ENCODE measurements at regions not wholly inside any gene's neighbourhood (a gene's known extent, or its start where the extent isn't known, plus 50 kb on each side); places are given as distances from the start of the nearest gene placed in this dataset.

GRCh38 chr20:60959971-60960370 is 292.1 kb upstream of the CDH4 start:
- DNase-seq (ENCODE audit: low spot score), result no peak

DNA sequence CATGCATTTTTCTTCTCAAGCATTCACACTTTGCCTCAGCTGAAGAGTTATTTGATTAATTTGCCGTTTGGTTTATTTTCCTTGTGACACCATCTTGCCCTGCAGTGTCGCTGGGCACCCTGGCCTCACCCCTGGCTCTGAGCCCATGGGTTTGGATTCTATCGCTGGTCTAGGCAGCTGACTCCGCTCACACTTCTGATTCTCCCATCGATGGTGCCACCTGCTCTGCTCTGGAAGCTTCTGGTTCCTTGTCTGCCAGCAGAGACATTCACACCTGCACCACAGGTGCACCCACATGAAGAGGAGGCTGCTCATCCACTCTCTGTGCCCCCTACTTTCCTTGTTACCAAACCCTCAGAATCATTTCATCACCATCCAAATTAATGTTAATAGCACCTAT is 291.6 kb upstream of the CDH4 start:
- DNase-seq (ENCODE audit: low spot score), result no peak

GRCh38 chr20:60961551-60961950 is 290.5 kb upstream of the CDH4 start:
- DNase-seq (ENCODE audit: low spot score), result no peak

DNA sequence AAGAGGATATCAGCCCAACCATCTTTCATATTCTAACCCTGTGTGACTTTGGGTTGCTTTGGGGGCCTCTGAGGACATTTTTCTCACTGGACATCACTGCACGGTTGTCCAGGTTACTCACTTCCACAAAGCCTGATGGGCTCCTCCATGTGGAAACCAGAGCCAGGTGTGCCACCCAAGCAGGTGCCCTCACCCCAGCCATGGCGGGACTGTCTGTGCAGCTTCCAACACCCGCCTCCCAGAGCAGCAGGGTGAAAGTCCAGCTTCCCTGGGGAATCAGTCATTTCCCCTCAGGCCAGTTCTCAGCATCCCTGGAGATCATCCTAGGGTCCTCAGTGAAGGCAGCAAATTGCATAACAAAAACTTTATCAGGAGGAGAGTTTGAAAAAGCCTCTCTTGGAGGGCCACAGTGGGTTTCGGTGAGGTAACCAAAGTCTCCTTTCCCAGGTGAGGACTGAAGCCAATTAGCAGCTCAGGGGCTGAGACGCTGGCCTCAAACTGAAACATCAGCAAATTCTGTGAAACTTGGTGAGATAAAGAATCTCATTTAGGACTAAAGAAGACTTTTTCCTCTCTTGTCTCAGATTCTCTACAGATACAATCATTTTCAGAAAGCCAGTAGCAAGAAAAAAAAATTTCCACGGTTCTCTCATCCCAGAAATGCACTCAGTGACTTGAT is 289.6 kb upstream of the CDH4 start:
- DNase-seq (ENCODE audit: low spot score), result no peak

- no peak for DNase-seq (ENCODE audit: low spot score)
These were observed 288.9 kb upstream of the CDH4 start for GRCh38 chr20:60963146-60963545.

- DNase-seq (ENCODE audit: low spot score), result no peak
These were observed 287.1 kb upstream of the CDH4 start for GRCh38 chr20:60964911-60965310.

GRCh38 chr20:60966031-60966430 is 286.0 kb upstream of the CDH4 start:
- no peak for DNase-seq (ENCODE audit: low spot score)

- DNase-seq (ENCODE audit: low spot score), result no peak
These were observed 285.3 kb upstream of the CDH4 start for GRCh38 chr20:60966766-60967165.

DNA sequence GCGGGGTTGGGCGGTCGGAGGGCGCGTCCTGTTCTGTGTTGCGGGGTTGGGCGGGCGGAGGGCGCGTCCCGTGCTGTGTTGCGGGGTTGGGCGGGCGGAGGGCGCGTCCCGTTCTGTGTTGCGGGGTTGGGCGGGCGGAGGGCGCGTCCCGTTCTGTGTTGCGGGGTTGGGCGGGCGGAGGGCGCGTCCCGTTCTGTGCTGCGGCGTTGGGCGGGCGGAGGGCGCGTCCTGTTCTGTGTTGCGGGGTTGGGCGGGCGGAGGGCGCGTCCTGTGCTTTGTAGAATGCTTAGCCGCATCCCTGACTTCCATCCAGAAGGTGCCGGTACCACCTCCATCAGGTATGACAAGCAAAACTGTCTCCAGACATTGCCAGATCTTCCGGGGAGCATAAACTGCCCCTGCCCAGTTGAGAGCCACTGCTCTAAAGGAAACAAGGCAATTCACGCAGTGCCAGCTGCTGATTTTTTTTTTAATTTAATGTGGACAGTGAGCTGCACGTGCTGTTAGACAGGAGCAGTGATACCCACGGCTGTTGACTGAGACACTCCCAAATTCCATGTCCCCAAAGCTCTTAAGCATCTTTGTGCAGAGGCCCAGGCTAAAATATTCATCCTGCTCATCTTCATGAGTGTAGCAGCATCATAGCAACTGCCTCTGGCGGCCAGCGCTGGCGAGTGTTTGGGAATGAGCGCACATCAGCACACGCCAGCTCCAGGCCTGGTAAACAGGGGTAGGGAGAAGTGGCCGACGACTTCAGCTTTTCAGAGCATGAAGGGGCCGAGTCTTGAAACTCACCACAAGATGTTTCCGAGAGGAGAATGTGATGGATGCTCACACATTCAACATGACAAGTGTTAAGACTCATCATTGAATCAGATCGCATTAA is 284.4 kb upstream of the CDH4 start:
- DNase-seq (ENCODE audit: low spot score), result no peak

GRCh38 chr20:60968853-60969720 is 283.0 kb upstream of the CDH4 start:
- no peak for DNase-seq (ENCODE audit: low spot score)

- no peak for DNase-seq (ENCODE audit: low spot score)
These were observed 281.5 kb upstream of the CDH4 start for GRCh38 chr20:60970601-60971000.

DNA sequence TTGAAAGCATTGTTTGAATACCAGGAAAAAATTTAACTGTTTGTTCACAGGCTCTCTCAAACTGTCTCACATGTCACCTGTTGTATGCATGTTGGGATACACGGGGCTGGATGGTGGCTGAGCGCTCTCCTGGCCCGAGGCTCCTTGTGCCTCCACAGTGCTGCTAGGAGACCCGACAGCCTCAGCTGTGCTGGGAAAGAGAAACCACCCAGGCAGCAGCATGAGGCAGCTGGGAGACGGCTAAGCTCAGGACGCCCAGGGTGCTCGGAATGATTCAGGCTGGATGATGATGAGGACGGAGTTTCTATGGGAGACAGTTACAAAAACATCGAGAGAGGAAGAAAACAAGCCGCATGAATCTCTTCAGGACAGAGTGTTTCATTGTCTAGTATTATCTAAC is 278.0 kb upstream of the CDH4 start:
- DNase-seq (ENCODE audit: low spot score), result no peak

GRCh38 chr20:60974441-60974945 is 277.6 kb upstream of the CDH4 start:
- DNase-seq (ENCODE audit: low spot score), result no peak

DNA sequence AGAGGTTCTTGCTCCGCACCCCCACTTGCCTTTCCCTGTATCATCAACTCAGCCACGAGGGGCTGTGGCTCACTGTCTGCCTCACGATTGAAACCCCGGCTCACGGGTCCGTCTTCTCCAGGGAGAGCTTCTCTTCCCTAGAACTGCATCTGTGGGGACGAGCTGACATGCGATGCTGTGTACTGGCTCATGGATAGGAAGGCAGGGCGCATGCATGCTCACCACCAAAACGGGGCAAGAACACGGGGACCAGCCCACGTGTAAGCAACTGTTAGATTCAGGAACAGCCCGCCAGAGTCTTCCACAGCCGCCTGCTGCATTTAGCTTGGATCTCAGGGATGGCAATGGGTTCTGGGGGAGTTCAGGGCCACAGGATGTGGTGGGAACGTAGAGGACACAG is 275.9 kb upstream of the CDH4 start:
- DNase-seq (ENCODE audit: low spot score), result no peak

- DNase-seq (ENCODE audit: low spot score), result no peak
These were observed 275.1 kb upstream of the CDH4 start for GRCh38 chr20:60976913-60977312.

DNA sequence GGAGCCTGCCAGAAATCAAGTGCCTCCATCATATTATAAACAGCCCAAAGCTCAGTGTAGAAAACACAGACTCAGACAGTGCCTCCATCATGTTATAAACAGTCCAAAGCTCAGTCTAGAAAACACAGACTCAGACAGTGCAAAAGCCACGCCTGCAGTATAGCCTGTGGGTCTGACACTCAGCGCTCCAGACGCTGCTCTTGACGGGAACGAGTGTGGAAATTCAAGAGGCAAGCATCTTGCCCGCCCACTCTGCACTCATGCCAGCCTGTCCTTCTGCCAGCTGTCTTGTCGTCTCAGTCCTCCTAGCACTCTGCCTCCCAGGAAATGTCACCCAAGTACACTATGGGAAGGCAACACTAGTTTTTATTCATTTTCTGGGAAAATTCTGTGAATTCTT is 274.2 kb upstream of the CDH4 start:
- no peak for DNase-seq (ENCODE audit: low spot score)

DNA sequence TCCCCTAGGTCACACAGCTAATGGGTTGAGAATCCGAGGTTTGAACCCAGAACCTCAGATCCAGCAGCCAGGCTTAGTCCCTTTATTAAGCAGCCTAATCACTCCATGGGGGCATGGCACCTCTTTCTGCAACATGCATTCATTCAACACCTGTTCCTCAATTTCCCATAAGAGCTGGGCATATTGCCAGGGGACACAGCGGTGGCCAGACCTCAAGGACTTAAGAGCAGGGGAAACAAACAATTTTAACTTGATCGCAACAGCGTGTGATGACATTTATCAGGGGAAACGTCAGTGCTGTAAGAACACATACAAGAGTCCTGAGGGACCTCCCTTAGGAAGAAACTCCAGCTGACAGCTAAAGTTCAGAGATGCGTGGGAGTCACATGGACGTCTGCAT is 267.4 kb upstream of the CDH4 start:
- no peak for DNase-seq (ENCODE audit: low spot score)

- DNase-seq (ENCODE audit: low spot score), result no peak
These were observed 265.4 kb upstream of the CDH4 start for GRCh38 chr20:60986506-60987156.

- no peak for DNase-seq (ENCODE audit: low spot score)
These were observed 262.0 kb upstream of the CDH4 start for GRCh38 chr20:60990061-60990460.

DNA sequence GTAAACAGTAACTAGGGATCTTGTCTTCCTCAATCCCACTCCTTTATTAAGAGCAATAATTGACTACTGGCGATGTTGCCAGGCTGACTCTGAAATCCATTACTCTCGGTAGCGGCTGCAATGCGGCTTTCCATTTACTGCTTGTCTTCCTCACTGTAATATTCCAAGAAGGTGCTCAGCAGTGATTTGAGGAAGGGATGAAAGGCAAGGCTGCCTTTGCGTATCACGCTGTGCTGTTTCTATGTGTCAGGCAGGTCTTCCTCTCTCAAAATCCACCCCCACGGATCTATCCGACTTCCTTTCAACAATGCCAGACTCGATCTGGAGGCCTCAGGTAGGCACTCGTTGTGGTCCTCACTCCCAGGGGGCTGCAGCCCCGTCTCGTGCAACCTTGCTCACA is 261.4 kb upstream of the CDH4 start:
- DNase-seq (ENCODE audit: low spot score), result no peak

- DNase-seq (ENCODE audit: low spot score), result no peak
These were observed 258.5 kb upstream of the CDH4 start for GRCh38 chr20:60993433-60994044.
